Right ventricle myocardium inferior (tissue), 1 donor: ENCODE measurements at regions not wholly inside any gene's neighbourhood (a gene's known extent, or its start where the extent isn't known, plus 50 kb on each side); places are given as distances from the start of the nearest gene placed in this dataset.
"Not testable (repeated sequence)": the region's sequence is repeated elsewhere in the genome, so short reads cannot be mapped to it uniquely, and the experiment has no call there.

ENCODE experiments used
- ATAC-seq: fragments of 200-7000 bp; cut with Tn5 transposase; one replicate; pipeline ENCODE4 v1.9.1; 2020; ENCODE audit warnings: mild to moderate bottlenecking, moderate library complexity
- DNase-seq: peaks from one replicate; pipeline ENCODE4 v3.0.0; 2021; ENCODE audit errors: missing footprints
- intact Hi-C: fragments of 100-400 bp; cut with DNase I; formaldehyde crosslinking; loops from one replicate; pipeline ENCODE4 v1.11.0; 2022
- donor health status: DM: no; HTN: yes; CAD: no; lungs with severe emphysema.

DNA sequence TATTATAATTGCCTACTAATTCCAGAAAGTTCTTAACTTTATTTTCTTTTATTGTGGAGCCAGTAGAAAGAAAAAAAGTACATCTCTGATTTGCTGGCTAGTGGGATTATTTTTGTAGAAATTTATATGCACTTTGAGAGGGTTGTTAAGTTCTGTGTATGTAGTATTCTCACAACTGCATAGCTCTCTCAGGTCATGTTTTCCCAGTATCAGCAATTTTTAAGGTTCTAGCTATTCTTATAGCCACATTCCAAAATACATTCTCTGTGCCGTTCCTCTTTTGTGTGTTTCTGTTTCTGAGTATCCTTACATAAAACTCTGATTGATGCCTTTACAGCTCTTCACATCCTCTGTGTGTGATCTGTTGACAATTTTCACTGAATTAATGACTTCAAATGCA, 199.3 kb upstream of the KYNU start:
- DNase-seq, result no peak
- intact Hi-C loops, result no loop called here
- no peak for ATAC-seq

DNA sequence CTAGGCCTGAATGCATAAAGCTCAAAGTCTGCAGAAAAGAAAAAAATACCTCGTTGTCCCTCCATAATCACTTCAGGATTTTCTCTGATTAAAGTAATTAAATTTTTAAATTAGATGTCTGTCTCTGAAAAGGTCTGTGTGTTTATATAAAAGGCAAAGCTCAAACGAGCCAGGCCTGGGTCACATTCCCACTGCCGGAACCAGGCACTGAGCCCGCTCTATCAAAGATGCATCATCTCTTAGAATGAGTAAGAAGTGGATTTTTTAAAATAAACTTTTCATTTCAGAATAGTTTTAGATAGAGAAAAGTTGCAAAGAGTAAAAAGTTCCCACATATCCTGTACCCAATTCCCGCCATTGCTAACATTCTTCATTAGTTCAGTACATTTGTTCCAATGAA, 202.1 kb upstream of the KYNU start:
- ATAC-seq (no peak), DNase-seq (no peak)
- intact Hi-C loops, result no loop called here

DNA sequence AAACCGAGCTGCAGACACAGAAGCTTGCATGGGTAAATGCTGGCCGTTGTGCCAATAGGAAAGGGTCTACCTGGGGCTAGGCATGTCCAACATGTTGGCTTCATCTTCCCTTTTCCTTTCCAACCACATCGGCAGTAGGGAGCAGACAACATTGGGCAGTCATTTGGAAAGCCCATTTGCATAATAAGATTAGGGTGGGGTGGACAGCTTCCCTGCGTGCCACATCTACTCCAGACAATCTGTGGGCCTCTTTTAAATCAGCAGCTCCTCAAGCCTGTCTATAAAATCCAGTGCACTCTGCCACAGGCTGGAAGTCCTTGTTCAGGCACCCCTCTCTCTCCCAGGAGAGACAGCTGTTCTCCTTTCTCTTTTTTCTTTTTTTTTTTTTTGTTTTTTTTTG, 203.6 kb upstream of the KYNU start:
- ATAC-seq (no peak), DNase-seq (no peak)
- intact Hi-C loops, result no loop called here

DNA sequence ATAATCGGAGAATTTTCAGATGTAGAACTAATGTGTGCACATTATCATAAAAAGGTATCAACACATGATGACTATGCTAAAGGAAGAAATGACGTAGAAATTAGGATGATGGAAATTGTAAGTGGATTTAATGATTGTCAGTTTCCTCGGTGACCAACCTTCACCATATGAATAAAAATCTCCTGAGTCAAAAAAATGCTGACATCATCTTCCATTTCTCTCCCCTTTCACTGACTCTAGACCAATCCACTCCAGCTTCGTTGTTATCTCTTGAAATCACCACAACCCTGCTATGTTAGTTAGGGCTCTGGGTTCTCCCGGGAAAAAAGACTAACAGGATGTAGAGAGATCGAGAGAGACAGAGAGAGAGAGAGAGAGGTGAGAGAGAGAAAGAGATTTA, 204.8 kb upstream of the KYNU start:
- DNase-seq (no peak), ATAC-seq (no peak)
- intact Hi-C loops, result no loop called here

DNA sequence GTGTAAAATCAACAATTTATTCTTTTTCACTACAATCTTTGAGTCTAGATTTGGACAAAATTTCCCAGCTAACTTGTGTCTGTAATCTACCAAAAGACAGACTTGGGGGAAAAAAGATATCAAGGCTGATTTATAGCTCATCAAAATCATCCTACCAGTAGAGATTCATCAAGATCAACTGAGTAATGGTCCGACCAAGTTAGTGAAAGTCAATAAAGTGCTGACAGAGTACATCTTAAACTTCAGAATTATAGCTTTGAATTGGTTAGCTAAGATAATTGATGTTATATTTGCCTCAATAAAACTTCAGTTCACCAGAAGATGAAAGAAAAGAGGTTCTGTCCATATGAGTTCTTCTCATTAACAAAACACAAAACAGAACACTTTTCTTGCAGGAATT, 207.1 kb upstream of the KYNU start:
- no peak for ATAC-seq
- DNase-seq, result no peak
- intact Hi-C loops, result no loop called here

DNA sequence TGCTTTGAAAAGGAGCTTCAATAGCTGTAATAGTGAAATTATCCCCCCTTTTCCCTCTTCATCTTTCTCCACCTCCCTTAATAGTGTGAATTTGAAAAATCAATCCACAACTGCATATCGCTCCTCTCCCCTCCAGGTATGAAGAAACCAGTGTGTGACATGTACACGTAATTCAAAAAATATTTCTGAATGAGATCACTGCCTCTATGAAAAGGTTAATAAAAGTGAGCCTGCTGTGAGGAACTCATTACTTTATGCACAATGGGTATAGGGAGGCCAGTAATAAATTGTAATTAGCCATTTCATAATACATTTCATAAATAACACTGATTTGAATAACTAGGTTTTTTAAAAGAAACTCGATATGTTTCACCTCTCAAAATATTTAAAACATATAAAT, 209.0 kb upstream of the KYNU start:
- ATAC-seq, result no peak
- DNase-seq, result no peak
- intact Hi-C loops, result no loop called here

DNA sequence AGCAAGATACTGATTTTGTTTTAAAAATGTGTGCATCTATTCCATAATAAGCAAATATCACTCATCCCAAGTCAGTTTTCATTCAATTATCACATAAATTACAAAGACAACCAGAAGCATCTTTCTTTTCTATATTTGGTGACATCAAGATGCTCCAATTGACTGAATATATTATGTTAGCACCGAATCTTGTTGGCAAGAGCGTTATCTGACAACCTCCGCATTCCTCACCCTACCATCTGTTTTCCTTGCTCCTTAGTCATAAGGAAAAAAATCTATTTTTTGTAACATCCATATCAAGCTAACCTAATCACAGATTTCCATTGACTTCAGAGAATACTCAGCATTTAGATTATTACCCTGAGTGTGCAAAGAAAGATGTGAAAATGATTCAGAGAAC, 212.2 kb upstream of the KYNU start:
- intact Hi-C loops, result no loop called here
- DNase-seq (no peak), ATAC-seq (no peak)

DNA sequence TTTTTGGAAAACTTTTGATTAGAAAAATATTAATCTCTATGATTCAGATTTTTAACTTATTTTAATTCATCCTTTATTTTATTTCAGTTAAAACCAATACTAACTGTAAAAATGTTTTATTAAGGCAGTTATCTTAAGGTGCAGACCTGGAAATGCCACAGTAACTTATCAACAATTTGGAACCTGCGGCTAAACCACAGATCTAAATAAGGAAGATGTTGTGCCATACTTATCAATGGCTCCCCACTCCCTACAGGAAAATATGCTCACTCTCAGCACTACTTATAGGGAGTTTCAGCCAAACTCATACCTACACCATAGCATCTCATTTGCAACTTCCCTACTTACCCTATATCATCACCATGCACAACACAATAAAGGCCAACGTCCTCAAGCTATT, 226.9 kb upstream of the KYNU start:
- DNase-seq (no peak), ATAC-seq (no peak)
- intact Hi-C loops, result no loop called here

DNA sequence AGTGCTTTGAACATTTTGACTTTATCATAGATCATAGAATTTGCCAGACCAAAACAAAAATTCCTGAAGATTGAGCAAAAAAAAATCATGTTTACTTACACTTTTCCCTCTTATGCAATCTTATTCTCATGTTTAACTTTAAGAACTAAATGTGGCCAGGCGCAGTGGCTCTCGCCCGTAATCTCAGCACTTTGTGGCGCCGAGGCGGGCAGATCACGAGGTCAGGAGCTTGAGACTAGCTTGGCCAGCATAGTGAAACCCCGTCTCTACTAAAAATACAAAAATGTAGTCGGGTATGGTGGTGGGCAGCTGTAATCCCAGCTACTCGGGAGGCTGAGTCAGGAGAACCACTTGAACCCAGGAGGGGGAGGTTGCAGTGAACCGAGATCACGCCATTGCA, 227.9 kb upstream of the KYNU start:
- DNase-seq (no peak), ATAC-seq (no peak)
- intact Hi-C loops, result no loop called here

DNA sequence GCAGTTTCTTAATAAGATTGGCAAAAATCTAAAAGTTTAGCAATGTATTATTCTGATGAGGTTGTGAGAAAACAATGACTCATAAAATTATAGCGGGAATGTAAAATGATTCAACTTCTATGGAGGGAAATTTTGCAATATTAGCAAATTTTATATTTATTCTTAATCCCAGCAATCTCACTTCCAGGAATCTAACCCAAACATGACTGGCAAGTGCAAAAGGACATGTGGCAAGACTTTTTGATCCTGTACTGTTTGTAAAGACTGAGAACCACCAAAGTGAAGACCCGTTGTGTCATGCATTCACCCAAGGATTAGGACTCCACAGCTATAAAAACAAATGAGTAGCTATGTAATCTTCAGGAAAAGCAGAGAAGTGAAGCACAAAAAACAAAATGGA, 234.8 kb upstream of the KYNU start:
- no peak for ATAC-seq
- intact Hi-C loops, result no loop called here

DNA sequence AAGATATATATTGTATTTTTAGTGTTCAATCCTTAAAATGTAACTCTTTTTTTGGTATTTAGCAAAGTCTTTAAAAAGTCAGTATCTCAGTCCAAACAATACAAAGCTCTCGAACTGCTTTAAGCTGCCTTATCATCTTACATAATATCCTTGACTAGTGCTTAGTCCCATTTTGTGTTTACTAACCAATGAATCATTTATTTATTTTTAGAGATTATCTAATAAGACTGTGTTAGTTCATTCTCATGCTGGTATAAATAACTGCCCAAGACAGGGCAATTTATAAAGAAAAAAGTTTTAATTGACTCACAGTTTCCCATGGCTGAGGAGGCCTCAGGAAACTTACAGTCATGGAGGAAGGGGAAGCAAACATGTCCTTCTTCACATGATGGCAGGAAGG, 248.3 kb upstream of the KYNU start:
- intact Hi-C loops, result no loop called here
- DNase-seq (no peak), ATAC-seq (no peak)

More for the DNA sequence above, 234.8 kb upstream of the KYNU start:
- no peak for DNase-seq

DNA sequence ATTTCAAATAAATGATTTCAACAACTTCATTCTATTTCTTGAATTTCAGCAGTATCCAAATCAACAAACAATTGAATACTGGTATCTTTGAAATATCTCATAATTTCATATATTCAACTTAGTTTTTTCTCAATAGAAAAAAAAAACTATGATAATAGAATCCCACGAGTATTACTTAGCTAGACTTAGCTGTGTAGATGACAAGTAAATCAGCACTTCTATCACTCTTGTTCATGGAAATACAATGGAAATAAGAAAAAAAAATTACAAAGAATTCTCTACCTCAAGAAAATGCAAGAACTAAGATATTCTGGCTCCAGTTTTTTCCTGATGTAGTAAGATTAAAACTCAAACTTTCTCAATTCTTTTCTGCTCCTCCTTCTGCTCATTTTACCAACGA, 256.2 kb upstream of the KYNU start:
- DNase-seq, result no peak
- ATAC-seq, result no peak
- intact Hi-C loops, result no loop called here

DNA sequence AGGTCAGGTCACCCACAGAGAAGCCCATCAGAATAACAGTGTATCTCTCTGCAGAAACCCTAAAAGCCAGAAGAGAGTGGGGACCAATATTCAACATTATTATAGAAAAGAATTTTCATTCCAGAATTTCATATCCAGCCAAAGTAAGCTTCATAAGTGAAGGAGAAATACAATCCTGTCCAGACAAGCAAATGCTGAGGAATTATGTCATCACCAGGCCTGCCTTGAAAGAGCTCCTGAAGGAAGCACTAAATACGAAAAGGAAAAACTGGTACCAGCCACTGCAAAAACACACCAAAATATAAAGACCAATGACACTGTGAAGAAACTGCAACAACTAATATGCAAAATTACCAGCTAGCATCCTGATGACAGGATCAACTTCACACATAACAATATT, 260.0 kb upstream of the KYNU start:
- DNase-seq, result no peak
- no peak for ATAC-seq
- intact Hi-C loops, result no loop called here

DNA sequence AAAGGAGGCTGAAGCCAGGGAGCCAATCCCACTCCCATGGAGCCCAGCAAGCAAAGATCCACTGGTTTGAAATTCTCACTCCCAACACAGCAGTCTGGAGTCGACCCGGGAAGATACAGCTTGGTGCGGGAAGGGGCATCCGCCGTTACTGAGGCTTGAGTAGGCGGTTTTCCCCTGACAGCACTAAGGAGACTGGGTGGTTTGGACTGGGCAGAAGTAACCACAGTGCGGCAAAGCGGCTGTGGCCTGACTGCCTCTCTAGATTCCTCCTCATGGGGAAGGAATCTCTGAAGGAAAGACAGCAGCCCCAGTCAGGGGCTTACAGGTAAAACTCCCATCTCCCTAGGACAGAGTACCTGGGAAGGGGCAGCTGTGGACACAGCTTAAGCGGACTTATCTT, 261.6 kb upstream of the KYNU start:
- DNase-seq, result peak; percentile 46
- no peak for ATAC-seq
- intact Hi-C loops, result no loop called here

DNA sequence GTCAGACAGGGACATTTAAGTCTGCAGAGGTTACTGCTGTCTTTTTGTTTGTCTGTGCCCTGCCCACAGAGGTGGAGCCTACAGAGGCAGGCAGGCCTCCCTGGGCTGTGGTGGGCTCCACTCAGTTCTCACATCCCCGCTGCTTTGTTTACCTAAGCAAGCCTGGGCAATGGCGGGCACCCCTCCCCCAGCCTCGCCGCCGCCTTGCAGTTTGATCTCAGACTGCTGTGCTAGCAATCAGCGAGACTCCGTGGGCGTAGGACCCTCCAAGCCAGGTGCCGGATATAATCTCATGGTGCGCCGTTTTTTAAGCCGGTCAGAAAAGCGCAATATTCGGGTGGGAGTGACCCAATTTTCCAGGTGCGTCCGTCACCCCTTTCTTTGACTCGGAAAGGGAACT, 264.3 kb upstream of the KYNU start:
- intact Hi-C loops, ATAC-seq: not testable (repeated sequence)

DNA sequence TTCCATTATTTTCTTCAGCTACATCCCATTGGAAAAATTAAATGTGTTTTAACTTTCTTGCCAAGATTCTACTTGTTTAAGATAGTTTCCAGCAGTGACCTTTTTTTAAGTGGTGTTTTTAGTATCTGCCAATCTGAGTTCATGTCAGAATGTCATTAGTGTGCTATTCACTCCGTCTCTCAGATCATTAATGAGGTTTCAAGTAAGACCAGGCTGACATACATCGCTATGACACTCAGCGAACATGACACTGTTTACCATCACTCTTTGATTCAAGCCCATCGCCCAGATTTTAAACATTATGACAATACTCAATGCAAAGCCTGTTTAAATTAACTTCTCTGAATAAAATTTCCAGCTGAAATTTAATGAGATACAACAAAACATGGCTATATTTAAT, 272.0 kb upstream of the KYNU start:
- intact Hi-C loops, result no loop called here
- ATAC-seq, result no peak
- DNase-seq, result no peak

More for the DNA sequence above, 264.3 kb upstream of the KYNU start:
- DNase-seq, result not testable (repeated sequence)

DNA sequence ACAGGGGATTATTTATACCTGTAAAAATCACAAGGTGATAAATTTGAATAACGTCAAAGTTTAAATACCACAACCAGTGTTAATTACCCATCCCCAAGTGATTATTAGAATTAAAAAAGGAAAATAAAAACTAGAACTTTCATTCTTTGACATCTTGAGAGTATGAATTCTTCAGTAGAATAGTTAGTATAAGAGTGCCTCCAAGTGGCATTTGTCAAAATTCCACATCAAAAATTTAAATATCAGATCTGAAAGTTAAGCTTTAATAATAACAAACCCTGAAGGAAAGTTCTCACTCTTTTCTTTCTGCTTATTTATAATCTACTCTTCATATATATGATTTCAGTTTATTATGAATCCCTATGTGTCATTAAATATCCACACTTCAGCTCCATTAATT, 273.7 kb upstream of the KYNU start:
- ATAC-seq, result no peak
- intact Hi-C loops, result no loop called here
- no peak for DNase-seq

DNA sequence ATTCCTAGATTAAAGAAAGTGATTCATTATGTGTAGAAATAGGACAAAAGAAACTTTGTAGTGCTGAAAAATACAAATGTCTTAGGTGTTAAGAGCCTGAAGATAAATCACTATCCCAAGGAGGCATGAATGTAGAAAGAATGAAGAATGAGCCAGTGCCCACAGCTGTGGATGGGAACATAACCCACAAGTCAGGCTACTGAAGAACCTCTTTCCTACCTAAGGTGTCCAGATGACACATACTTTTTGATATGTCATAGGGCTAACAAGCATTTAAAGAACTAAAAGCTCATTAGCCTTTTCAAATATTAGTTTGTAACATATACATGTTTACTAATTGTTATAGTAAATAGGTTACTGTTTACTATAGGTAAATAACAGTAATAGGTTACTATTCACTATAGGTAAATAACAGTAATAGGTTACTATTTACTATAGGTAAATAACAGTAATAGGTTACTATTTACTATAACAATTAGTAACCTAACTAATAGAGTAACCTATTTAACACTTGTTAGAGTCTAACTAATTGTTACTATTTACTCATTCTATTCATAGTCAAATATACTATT, 275.0 kb upstream of the KYNU start:
- ATAC-seq, result no peak
- intact Hi-C loops, result no loop called here

DNA sequence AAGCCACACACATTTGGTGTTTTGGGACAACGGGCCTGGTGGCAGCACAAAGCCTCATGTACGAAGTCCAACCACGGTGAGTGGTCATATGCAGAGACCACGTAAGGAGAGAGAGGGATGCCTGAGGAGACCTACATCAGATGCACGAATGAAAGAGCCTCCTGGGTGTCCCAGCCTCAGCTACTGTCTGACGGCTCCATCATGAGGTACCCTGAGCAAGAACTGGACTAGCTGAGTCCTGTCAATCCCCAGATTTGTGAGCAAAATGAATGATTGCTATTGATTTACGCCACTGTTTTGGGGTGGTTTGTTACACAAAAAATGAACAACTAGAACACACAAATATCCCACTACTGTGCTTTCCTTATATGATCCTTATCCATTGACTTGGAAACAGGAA, 275.7 kb upstream of the KYNU start:
- ATAC-seq, result no peak
- intact Hi-C loops, result no loop called here
- no peak for DNase-seq

More for the DNA sequence above, 275.0 kb upstream of the KYNU start:
- no peak for DNase-seq

DNA sequence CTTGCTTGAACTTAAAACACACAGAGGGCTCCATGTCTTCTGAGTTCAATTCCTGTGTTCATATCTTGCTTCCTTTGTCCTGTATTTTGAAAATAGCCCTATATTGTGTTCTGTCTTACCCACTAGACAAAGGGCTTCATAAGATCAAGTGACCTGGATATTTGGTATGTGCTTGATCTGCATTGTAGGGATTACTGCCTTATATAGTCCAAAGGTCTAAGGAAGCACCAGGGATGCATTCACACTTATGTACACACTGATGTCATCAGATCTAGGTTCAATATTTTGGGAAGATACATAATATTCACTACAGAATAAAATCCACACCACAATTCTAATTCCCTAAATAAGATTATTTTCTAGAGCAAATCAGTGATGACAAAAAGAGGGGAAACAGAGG, 278.0 kb upstream of the KYNU start:
- no peak for ATAC-seq
- intact Hi-C loops, result no loop called here
- DNase-seq, result no peak

DNA sequence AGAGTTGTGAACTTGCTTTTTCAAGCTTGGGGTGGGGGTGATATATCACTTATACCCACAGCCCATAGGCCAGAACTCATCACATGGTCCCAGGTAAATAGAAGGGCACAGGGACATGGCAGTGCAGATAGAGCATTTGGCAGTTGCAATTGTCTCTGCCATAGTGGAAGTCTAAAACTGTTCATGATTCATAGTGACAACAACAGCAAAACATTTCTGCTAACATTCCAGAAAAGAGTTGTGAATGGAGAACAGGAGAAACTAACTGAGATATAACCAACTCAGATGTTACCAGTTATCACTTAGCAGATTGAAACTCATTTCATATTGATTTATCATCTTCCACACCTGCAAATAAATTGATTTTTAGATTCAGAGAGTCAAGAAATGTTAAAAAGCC, 278.6 kb upstream of the KYNU start:
- ATAC-seq, result no peak
- intact Hi-C loops, result no loop called here

More for the DNA sequence above, 278.6 kb upstream of the KYNU start:
- DNase-seq, result no peak
